Neural cell (in vitro differentiated cells): ENCODE measurements at regions not wholly inside any gene's neighbourhood (a gene's known extent, or its start where the extent isn't known, plus 50 kb on each side); places are given as distances from the start of the nearest gene placed in this dataset.

Source experiments
- H2AFZ ChIP-seq: fragments of 200-600, 300-800 bp; sonication (generic), shearing (Covaris generic); 2 replicates; pipeline ENCODE4 v1.6.0; 2014; ENCODE audit warnings: low read depth, mild to moderate bottlenecking, antibody characterized with exemption, low read length, moderate library complexity
- H3F3A ChIP-seq: fragments of 200-600 bp; shearing (Covaris generic); 2 replicates; pipeline ENCODE4 v1.6.1; 2016; ENCODE audit warnings: mild to moderate bottlenecking, moderate library complexity, mixed read lengths, antibody characterized with exemption, low read length; ENCODE audit not compliant: insufficient read depth, poor library complexity, severe bottlenecking
- H3K27ac ChIP-seq: fragments of 200-600, 300-800 bp; sonication (generic), shearing (Covaris generic); 2 replicates; pipeline ENCODE4 v1.5.1; 2014; ENCODE audit warnings: mild to moderate bottlenecking, low read length, moderate library complexity
- H3K27me3 ChIP-seq: fragments of 300-800, 200-600 bp; sonication (generic), shearing (Covaris generic); 2 replicates; pipeline ENCODE4 v1.6.0; 2014; ENCODE audit warnings: mild to moderate bottlenecking, low read depth, low read length, moderate library complexity; ENCODE audit not compliant: insufficient read depth
- H3K36me3 ChIP-seq: fragments of 300-800, 200-600 bp; sonication (generic), shearing (Covaris generic); 2 replicates; pipeline ENCODE4 v1.5.1; 2014; ENCODE audit warnings: mild to moderate bottlenecking, antibody characterized with exemption, low read length, moderate library complexity; ENCODE audit not compliant: insufficient read depth
- H3K4me2 ChIP-seq: fragments of 300-800, 200-600 bp; sonication (generic), shearing (Covaris generic); 2 replicates; pipeline ENCODE4 v1.6.0; 2014; ENCODE audit warnings: mild to moderate bottlenecking, low read length
- H3K4me3 ChIP-seq: fragments of 300-800, 200-600 bp; sonication (generic), shearing (Covaris generic); 2 replicates; pipeline ENCODE4 v1.5.1; 2014; ENCODE audit warnings: mild to moderate bottlenecking, low read length, moderate library complexity
- H3K79me2 ChIP-seq: fragments of 200-600 bp; shearing (Covaris generic); replicated peaks from 2 replicates; pipeline ENCODE4 v1.6.0; 2014; ENCODE audit warnings: mild to moderate bottlenecking, low read length, moderate library complexity; ENCODE audit not compliant: insufficient read depth
- H3K9ac ChIP-seq: fragments of 300-800, 200-600 bp; sonication (generic), shearing (Covaris generic); 2 replicates; pipeline ENCODE4 v1.6.1; 2016; ENCODE audit warnings: mild to moderate bottlenecking, low read length, mixed read lengths
- H3K9me2 ChIP-seq: fragments of 200-600 bp; shearing (Covaris generic); 2 replicates; pipeline ENCODE4 v1.6.1; 2016; ENCODE audit warnings: mild to moderate bottlenecking, low read length, mixed read lengths; ENCODE audit not compliant: insufficient read depth
- H3K9me3 ChIP-seq: fragments of 200-600, 300-800 bp; sonication (generic), shearing (Covaris generic); 2 replicates; pipeline ENCODE4 v1.6.1; 2016; ENCODE audit warnings: mild to moderate bottlenecking, mixed run types, low read length, moderate library complexity, mixed read lengths
- H4K20me1 ChIP-seq: fragments of 200-600 bp; shearing (Covaris generic); 2 replicates; pipeline ENCODE4 v1.6.1; 2016; ENCODE audit warnings: mild to moderate bottlenecking, mixed run types; ENCODE audit not compliant: insufficient read depth
- CTCF ChIP-seq: fragments of 450-650 bp; IDR thresholded peaks from 2 replicates; pipeline ENCODE4 v1.5.1; 2014; ENCODE audit warnings: antibody characterized with exemption, mild to moderate bottlenecking, moderate library complexity; ENCODE audit not compliant: poor library complexity, severe bottlenecking
- EP300 ChIP-seq: fragments of 450-650 bp; conservative IDR thresholded peaks from 2 replicates; pipeline ENCODE4 v1.6.1; 2014; ENCODE audit warnings: antibody characterized with exemption, mild to moderate bottlenecking, moderate library complexity; ENCODE audit not compliant: poor library complexity, severe bottlenecking
- EZH2 ChIP-seq: fragments of 200-600, 300-800 bp; shearing (Covaris generic), sonication (generic); IDR thresholded peaks from 2 replicates; pipeline ENCODE4 v1.6.1; 2014; ENCODE audit warnings: antibody characterized with exemption, low read length, borderline replicate concordance, mild to moderate bottlenecking; ENCODE audit not compliant: insufficient read depth, poor library complexity, severe bottlenecking
- MXI1 ChIP-seq: fragments of 450-650 bp; conservative IDR thresholded peaks from 2 replicates; pipeline ENCODE4 v1.6.1; 2014; ENCODE audit warnings: antibody characterized with exemption, mild to moderate bottlenecking; ENCODE audit not compliant: poor library complexity, severe bottlenecking
- POLR2AphosphoS5 ChIP-seq: IDR thresholded peaks from 2 replicates; pipeline ENCODE4 v1.6.1; 2012
- RAD21 ChIP-seq: fragments of 450-650 bp; conservative IDR thresholded peaks from 2 replicates; pipeline ENCODE4 v1.6.1; 2014; ENCODE audit warnings: antibody characterized with exemption, mild to moderate bottlenecking, moderate library complexity
- SMC3 ChIP-seq: fragments of 450-650 bp; conservative IDR thresholded peaks from 2 replicates; pipeline ENCODE4 v1.6.1; 2014; ENCODE audit warnings: antibody characterized with exemption, mild to moderate bottlenecking, moderate library complexity; ENCODE audit not compliant: poor library complexity
- TAF1 ChIP-seq: IDR thresholded peaks from 2 replicates; pipeline ENCODE4 v1.6.1; 2012; ENCODE audit warnings: low read depth
- TF ChIP-seq, protein P1 (sequence below): IDR thresholded peaks from 2 replicates; pipeline ENCODE4 v1.6.1; 2012; ENCODE audit warnings: borderline replicate concordance

DNA sequence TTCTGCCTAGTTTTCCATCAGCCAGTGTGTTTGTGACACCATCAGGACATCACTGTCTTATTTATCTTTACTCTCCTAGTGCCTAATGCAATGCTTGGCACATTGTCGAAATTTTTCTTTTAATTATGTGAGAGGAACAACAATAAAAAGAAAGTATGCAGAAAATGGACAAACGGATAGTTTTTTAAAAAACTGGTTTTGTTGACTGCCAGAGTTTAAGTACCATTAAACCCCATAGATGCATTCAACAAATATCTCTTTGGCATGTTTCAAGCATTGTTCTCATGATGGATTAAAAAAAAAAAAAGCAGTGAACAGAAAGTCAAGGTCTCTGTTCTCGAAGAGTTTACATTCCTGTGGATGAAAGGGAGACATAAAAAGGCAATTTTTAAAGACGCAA lies 398.4 kb downstream of the PPP3CA start:
- Histone ChIP-seq H3F3A (no peaks in the 10 kb centered on the region), H3K9me2 (no peaks in the 10 kb centered on the region)
- TF ChIP-seq EP300 = no peak

GRCh38 chr4:100945789-100946188 lies 401.5 kb downstream of the PPP3CA start:
- H3K27ac ChIP-seq = no peak overlapping the region
- no peak overlapping the region for H3K4me2 ChIP-seq
- no peak overlapping the region for H2AFZ ChIP-seq
- H3K9ac ChIP-seq = no peak overlapping the region
- H4K20me1 ChIP-seq = no peaks in the 10 kb centered on the region
- H3K9me3 ChIP-seq = no peaks in the 10 kb centered on the region
- H3F3A ChIP-seq = no peaks in the 10 kb centered on the region
- no peaks in the 10 kb centered on the region for H3K79me2 ChIP-seq
- no peaks in the 10 kb centered on the region for H3K9me2 ChIP-seq
- H3K4me3 ChIP-seq = no peak overlapping the region
- no peaks in the 10 kb centered on the region for H3K36me3 ChIP-seq
- TF ChIP-seq CTCF (no peak), SMC3 (no peak), RAD21 (no peak), TAF1 (no peak), EZH2 (no peak), EP300 (no peak), MXI1 (no peak), POLR2AphosphoS5 (no peak)
- TF ChIP-seq, protein P1, sequence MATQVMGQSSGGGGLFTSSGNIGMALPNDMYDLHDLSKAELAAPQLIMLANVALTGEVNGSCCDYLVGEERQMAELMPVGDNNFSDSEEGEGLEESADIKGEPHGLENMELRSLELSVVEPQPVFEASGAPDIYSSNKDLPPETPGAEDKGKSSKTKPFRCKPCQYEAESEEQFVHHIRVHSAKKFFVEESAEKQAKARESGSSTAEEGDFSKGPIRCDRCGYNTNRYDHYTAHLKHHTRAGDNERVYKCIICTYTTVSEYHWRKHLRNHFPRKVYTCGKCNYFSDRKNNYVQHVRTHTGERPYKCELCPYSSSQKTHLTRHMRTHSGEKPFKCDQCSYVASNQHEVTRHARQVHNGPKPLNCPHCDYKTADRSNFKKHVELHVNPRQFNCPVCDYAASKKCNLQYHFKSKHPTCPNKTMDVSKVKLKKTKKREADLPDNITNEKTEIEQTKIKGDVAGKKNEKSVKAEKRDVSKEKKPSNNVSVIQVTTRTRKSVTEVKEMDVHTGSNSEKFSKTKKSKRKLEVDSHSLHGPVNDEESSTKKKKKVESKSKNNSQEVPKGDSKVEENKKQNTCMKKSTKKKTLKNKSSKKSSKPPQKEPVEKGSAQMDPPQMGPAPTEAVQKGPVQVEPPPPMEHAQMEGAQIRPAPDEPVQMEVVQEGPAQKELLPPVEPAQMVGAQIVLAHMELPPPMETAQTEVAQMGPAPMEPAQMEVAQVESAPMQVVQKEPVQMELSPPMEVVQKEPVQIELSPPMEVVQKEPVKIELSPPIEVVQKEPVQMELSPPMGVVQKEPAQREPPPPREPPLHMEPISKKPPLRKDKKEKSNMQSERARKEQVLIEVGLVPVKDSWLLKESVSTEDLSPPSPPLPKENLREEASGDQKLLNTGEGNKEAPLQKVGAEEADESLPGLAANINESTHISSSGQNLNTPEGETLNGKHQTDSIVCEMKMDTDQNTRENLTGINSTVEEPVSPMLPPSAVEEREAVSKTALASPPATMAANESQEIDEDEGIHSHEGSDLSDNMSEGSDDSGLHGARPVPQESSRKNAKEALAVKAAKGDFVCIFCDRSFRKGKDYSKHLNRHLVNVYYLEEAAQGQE = no peak
- no peaks in the 10 kb centered on the region for H3K27me3 ChIP-seq

More for the DNA sequence above, 398.4 kb downstream of the PPP3CA start:
- no peaks in the 10 kb centered on the region for H3K27me3 ChIP-seq
- H4K20me1 ChIP-seq = no peaks in the 10 kb centered on the region
- H3K4me2 ChIP-seq = no peak overlapping the region
- no peak overlapping the region for H3K4me3 ChIP-seq
- no peaks in the 10 kb centered on the region for H3K79me2 ChIP-seq
- H3K27ac ChIP-seq = no peak overlapping the region
- H3K9me3 ChIP-seq = no peaks in the 10 kb centered on the region
- no peaks in the 10 kb centered on the region for H3K36me3 ChIP-seq
- no peak overlapping the region for H2AFZ ChIP-seq
- no peak overlapping the region for H3K9ac ChIP-seq

DNA sequence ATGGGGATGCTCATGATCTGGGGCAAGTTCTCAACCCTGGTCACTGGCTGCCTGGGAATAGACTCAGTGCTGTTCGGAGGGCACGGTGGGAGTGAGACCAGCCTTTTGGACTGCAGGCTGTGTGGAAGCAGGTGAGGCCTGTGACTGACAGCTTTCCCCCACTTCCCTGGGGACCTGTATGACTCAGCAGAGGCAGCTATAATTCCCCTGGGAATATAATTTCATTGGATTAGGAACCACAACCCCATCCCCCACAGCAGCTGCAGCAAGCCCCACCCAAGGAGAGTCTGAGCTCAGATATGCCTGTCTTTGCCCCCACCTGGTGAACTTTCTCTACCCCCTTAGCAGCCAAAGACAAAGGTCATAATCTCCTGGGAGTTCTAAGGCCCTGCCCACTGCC lies 408.6 kb downstream of the PPP3CA start:
- Histone ChIP-seq H3K36me3 (no peaks in the 10 kb centered on the region), H3K4me3 (no peak overlapping the region), H3F3A (no peaks in the 10 kb centered on the region), H3K4me2 (no peak overlapping the region), H3K79me2 (no peaks in the 10 kb centered on the region), H4K20me1 (no peaks in the 10 kb centered on the region), H2AFZ (no peak overlapping the region), H3K9me2 (no peaks in the 10 kb centered on the region), H3K9ac (no peak overlapping the region), H3K9me3 (no peaks in the 10 kb centered on the region), H3K27ac (no peak overlapping the region), H3K27me3 (no peaks in the 10 kb centered on the region)
- TF ChIP-seq, protein P1 = no peak
- TF ChIP-seq POLR2AphosphoS5 (no peak), EZH2 (no peak), TAF1 (no peak), EP300 (no peak), SMC3 (no peak), RAD21 (no peak), CTCF (no peak), MXI1 (no peak)
